Psoas muscle (tissue), 7 donors: ENCODE measurements at regions not wholly inside any gene's neighbourhood (a gene's known extent, or its start where the extent isn't known, plus 50 kb on each side); places are given as distances from the start of the nearest gene placed in this dataset.

Experiments
- ATAC-seq, 4 donors: fragments of 200-7000 bp; cut with Tn5 transposase; one replicate each; pipeline ENCODE4 v1.9.1; 2020; ENCODE audit warnings: moderate library complexity in 3 of 4, mild to moderate bottlenecking in 2 of 4
- DNase-seq, 2 donors: peaks; one replicate each; pipeline ENCODE4 v3.0.0-alpha.2; 2020
- H3K27ac ChIP-seq: fragments of 200-600 bp; one replicate; pipeline ENCODE4 v1.8.0; 2022
- H3K27me3 ChIP-seq, 3 donors: fragments of 200-600 bp in 1 of 3; one replicate each; pipeline versions ENCODE4 v1.6.1 to v1.8.0; 2013 to 2022; ENCODE audit warnings: low read length in 2 of 3, mild to moderate bottlenecking in 2 of 3, moderate library complexity in 1 of 3; ENCODE audit not compliant: insufficient read depth in 3 of 3
- H3K36me3 ChIP-seq, 2 donors: fragments of 200-600 bp in 1 of 2; one replicate each; pipeline versions ENCODE4 v1.6.1 to v1.8.0; 2013 to 2022; ENCODE audit warnings: low read depth in 1 of 2, mild to moderate bottlenecking in 1 of 2, moderate library complexity in 1 of 2; ENCODE audit not compliant: insufficient read depth in 1 of 2
- H3K4me1 ChIP-seq: fragments of 200-600 bp; one replicate; pipeline ENCODE4 v1.8.0; 2022
- H3K4me3 ChIP-seq: fragments of 200-600 bp; one replicate; pipeline ENCODE4 v1.8.0; 2022; ENCODE audit warnings: mild to moderate bottlenecking
- H3K9me3 ChIP-seq: fragments of 200-600 bp; one replicate; pipeline ENCODE4 v1.8.0; 2022
- CTCF ChIP-seq: fragments of 200-600 bp; IDR thresholded peaks from one replicate; pipeline ENCODE4 v1.8.0; 2022; ENCODE audit warnings: antibody characterized with exemption
- WGBS, 3 donors: extraction: QIAGEN DNeasy Blood & Tissue Kit; methylation state at CpG; one replicate each; pipeline versions ENCODE4 v1.1.6 to v1.1.7; 2013; 5-methylcytosine and 5-hydroxymethylcytosine counted together
- intact Hi-C, 2 donors: fragments of 100-400 bp; cut with DNase I; formaldehyde crosslinking; loops; one replicate each; pipeline versions ENCODE4 v1.11.0 to v1.14.2; 2022
- donor health status: healthy with polysubstance abuse.
- donor health status: DM: no; HTN: no; CAD: no; lungs with moderate emphysema.
- donor health status: Bipolar disorder and iron deficiency.
- donor health status: healthy.
- donor health status: DM: yes; HTN: yes; CAD: no.
- donor health status: DM: no; HTN: no; CAD: no.
- donor health status: DM: yes; HTN: yes; CAD: no.

- Histone ChIP-seq H3K4me1 (no peaks in the 10 kb centered on the region), H3K9me3 (no peaks in the 10 kb centered on the region), H3K4me3 (no peak overlapping the region), H3K36me3 (peaks cover 0 to 10% of the 10 kb centered on the region in 2 donors), H3K27me3 (no peaks in the 10 kb centered on the region), H3K27ac (no peak overlapping the region)
- intact Hi-C loops, result no loop called here
- WGBS, 3 donors, result 94 to 98% (median 94%) methylated on average over 3 of the region's 3 CpGs
- TF ChIP-seq CTCF, result no peak
- ATAC-seq (no peak), DNase-seq (no peak)
Measured at GRCh38 chr6:144856622-144857021, 571.5 kb downstream of the UTRN start.

- Histone ChIP-seq H3K9me3 (no peaks in the 10 kb centered on the region), H3K27me3 (no peaks in the 10 kb centered on the region), H3K4me3 (no peak overlapping the region), H3K4me1 (no peaks in the 10 kb centered on the region), H3K27ac (no peak overlapping the region), H3K36me3 (peaks cover 0 to 6% of the 10 kb centered on the region in 2 donors)
- intact Hi-C loops, result no loop called here
- no peak for ATAC-seq
- DNase-seq, result no peak
- 82 to 86% (median 85%) methylated on average over 3 of the region's 3 CpGs for WGBS, 3 donors
- TF ChIP-seq CTCF, result no peak
Measured at GRCh38 chr6:144857086-144857485, 572.0 kb downstream of the UTRN start.

- intact Hi-C loops, result no loop called here
- ATAC-seq (no peak), DNase-seq (no peak)
- no peaks in the 10 kb centered on the region for H3K27me3 ChIP-seq
- 61 to 72% (median 70%) methylated on average over 2 of the region's 2 CpGs for WGBS, 3 donors
- no peaks in the 10 kb centered on the region for H3K4me1 ChIP-seq
- no peak overlapping the region for H3K4me3 ChIP-seq
- H3K36me3 ChIP-seq, result no peaks in the 10 kb centered on the region
- H3K27ac ChIP-seq, result no peak overlapping the region
- TF ChIP-seq CTCF, result no peak
- H3K9me3 ChIP-seq, result no peaks in the 10 kb centered on the region
Measured at GRCh38 chr6:144862769-144863168, 577.6 kb downstream of the UTRN start.

GRCh38 chr6:144867761-144868160 lies 582.6 kb downstream of the UTRN start:
- Histone ChIP-seq H3K9me3 (no peaks in the 10 kb centered on the region), H3K27me3 (no peaks in the 10 kb centered on the region), H3K4me3 (no peak overlapping the region), H3K4me1 (no peaks in the 10 kb centered on the region), H3K36me3 (no peaks in the 10 kb centered on the region), H3K27ac (no peak overlapping the region)
- no peak for TF ChIP-seq CTCF
- no peak for ATAC-seq
- intact Hi-C loops, result no loop called here
- DNase-seq, result no peak
- WGBS, 3 donors, result 43 to 58% (median 45%) methylated on average over 2 of the region's 2 CpGs

GRCh38 chr6:144870782-144871181 lies 585.6 kb downstream of the UTRN start:
- H3K9me3 ChIP-seq, result no peaks in the 10 kb centered on the region
- H3K27me3 ChIP-seq, result no peaks in the 10 kb centered on the region
- H3K4me1 ChIP-seq, result no peaks in the 10 kb centered on the region
- 37 to 40% (median 39%) methylated on average over 2 of the region's 2 CpGs for WGBS, 3 donors
- ATAC-seq (no peak), DNase-seq (no peak)
- intact Hi-C loops, result no loop called here
- TF ChIP-seq CTCF, result no peak
- no peaks in the 10 kb centered on the region for H3K36me3 ChIP-seq
- no peak overlapping the region for H3K27ac ChIP-seq
- no peak overlapping the region for H3K4me3 ChIP-seq
